Activated CD4-positive, alpha-beta memory T cell treated with anti-CD3 and anti-CD28 coated beads for 36 hours (primary cell): ENCODE measurements at regions not wholly inside any gene's neighbourhood (a gene's known extent, or its start where the extent isn't known, plus 50 kb on each side); places are given as distances from the start of the nearest gene placed in this dataset.

Experiments
- CTCF ChIA-PET: fragments of 350-600 bp; sonication (Branson Sonifier 250); formaldehyde crosslinking; loops from one replicate; lab custom pipeline; 2021; ENCODE audit warnings: antibody characterized with exemption, inconsistent platforms; lab: Charles Lee
- POLR2A ChIA-PET: fragments of 350-600 bp; sonication (Branson Sonifier 250); formaldehyde crosslinking; loops from one replicate; lab custom pipeline; 2021; ENCODE audit warnings: antibody characterized with exemption; lab: Charles Lee
- DNase-seq: peaks from one replicate; pipeline ENCODE4 v3.0.0-alpha.2; 2020
- H3K27ac Mint-ChIP-seq: one replicate; pipeline ENCODE4 v1.8.0; 2021; ENCODE audit warnings: mixed read lengths
- H3K27me3 Mint-ChIP-seq: one replicate; pipeline ENCODE4 v1.8.0; 2021; ENCODE audit warnings: mixed read lengths
- H3K36me3 Mint-ChIP-seq: one replicate; pipeline ENCODE4 v1.8.0; 2021; ENCODE audit warnings: mixed read lengths
- H3K4me1 Mint-ChIP-seq: one replicate; pipeline ENCODE4 v1.8.0; 2021; ENCODE audit warnings: low read depth, mixed read lengths
- H3K4me3 Mint-ChIP-seq: one replicate; pipeline ENCODE4 v1.8.0; 2021; ENCODE audit warnings: mild to moderate bottlenecking, mixed read lengths
- H3K9me3 Mint-ChIP-seq: one replicate; pipeline ENCODE4 v1.8.0; 2021; ENCODE audit warnings: mixed read lengths
- intact Hi-C: fragments of 100-400 bp; cut with micrococcal nuclease; formaldehyde crosslinking; loops from one replicate; pipeline ENCODE4 v1.15.1; 2023

DNA sequence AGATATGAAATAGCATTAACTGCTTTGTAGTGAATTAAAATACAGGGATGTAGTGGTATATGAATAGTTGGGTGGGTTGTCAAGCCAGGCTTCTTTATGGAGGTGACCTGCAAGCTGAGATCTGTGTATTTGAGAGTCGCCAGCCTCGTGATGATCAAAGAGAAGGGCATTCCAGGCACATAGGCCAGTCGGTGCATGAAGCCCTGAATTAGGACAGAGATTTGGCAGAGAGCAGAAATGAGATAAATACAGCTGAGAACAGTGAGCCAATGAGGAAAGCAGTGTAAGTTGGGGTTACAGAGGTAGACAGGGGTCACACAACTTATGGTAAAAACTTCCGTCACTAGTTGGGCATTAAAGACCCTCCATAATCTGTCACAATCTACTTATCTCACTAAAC lies 641.9 kb downstream of the OTOL1 start:
- Mint-ChIP-seq H3K9me3 (peaks cover 14% of the 10 kb centered on the region), H3K36me3 (no peaks in the 10 kb centered on the region), H3K27me3 (no peaks in the 10 kb centered on the region), H3K27ac (no peak overlapping the region), H3K4me1 (no peaks in the 10 kb centered on the region), H3K4me3 (no peak overlapping the region)
- DNase-seq = no peak
- CTCF ChIA-PET = no interaction called here
- POLR2A ChIA-PET = no interaction called here
- intact Hi-C loops = no loop called here

DNA sequence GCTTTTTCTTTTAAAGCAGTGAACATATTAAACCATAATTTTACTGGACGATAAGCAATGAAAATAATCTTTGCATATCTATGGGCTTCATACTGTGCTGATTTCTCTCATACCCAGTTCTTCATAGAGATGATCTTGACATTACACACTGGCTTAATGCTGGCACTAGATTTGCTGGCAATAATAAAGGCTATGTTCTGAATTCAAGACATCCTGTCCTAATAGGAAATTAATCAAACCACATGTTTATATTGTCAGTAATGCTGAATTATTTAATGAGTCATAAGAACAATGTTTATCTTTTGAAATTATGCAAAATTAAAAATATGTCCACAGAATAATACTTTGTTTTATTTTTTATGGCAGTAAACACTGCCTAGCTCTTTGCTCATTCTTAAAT lies 643.2 kb downstream of the OTOL1 start:
- Mint-ChIP-seq H3K36me3 (no peaks in the 10 kb centered on the region), H3K4me1 (no peaks in the 10 kb centered on the region), H3K27ac (no peak overlapping the region), H3K4me3 (no peak overlapping the region), H3K9me3 (peaks cover 12% of the 10 kb centered on the region), H3K27me3 (no peaks in the 10 kb centered on the region)
- POLR2A ChIA-PET = no interaction called here
- no peak for DNase-seq
- intact Hi-C loops = no loop called here
- CTCF ChIA-PET = no interaction called here

DNA sequence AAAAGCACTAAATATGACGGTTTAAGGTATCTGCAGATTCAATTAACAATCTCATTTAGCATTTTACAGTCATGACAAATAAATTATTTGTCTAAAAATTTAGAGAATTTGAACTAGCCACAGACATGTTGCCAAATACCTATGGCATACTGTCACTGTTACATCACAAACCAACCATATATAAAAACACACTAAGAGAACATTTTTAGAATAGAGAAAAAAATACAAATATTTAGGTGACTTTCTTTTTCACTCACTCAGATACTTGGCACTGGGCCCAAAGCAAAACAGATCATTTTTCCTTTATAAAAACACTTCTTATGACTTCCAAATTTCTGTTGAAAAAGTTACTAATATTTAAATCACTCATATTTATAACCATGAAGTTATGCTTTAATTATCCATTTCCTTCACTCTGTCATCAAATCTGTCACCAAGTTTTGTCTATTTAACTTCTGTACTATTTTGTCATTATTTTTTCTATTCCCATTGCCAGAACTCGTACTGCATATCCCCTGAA lies 644.7 kb downstream of the OTOL1 start:
- Mint-ChIP-seq H3K9me3 (peaks cover 7% of the 10 kb centered on the region), H3K27ac (no peak overlapping the region), H3K27me3 (no peaks in the 10 kb centered on the region), H3K4me1 (no peaks in the 10 kb centered on the region), H3K4me3 (no peak overlapping the region), H3K36me3 (no peaks in the 10 kb centered on the region)
- CTCF ChIA-PET = no interaction called here
- POLR2A ChIA-PET = no interaction called here
- no peak for DNase-seq
- intact Hi-C loops = no loop called here

DNA sequence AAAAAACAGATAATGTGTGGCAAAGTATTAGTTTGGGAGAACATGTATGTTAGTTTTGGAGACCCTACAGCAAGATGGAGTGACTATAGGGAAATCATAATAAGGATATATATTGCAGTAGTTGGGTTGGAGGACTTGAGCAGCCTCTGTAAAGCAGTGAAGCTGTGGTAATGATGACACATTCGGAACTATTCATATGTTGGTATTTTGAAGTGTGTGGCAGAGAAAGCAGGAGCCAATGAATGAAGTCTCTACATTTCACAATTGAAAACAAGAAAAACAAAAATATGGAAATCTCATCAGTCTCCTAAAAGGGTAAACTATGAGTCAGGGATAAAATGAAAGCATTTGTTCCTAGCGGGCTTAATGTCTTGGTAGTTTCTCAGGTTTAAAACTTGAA lies 645.9 kb downstream of the OTOL1 start:
- Mint-ChIP-seq H3K27ac (no peak overlapping the region), H3K36me3 (no peaks in the 10 kb centered on the region), H3K9me3 (peaks cover 5% of the 10 kb centered on the region), H3K4me3 (no peak overlapping the region), H3K27me3 (no peaks in the 10 kb centered on the region), H3K4me1 (no peaks in the 10 kb centered on the region)
- intact Hi-C loops = no loop called here
- POLR2A ChIA-PET = no interaction called here
- DNase-seq = no peak
- CTCF ChIA-PET = no interaction called here

DNA sequence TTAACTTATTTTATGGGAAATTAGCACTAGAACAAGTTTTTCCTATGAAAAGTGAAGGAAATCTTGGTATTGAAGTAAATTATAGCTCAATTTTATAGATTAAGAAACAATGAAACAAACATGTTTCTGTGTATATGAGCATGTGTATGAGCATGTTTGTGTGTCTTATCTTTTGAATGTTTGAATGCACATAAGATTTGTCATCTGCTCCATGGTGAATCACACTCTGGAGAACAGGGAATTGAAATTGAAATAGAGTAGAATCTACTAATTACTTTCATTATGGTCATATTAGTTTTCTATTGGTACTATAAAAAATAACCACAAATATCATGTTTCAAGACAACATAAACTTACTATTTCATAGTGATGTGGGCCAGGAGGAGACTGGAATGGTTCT lies 646.6 kb downstream of the OTOL1 start:
- CTCF ChIA-PET = no interaction called here
- H3K27ac Mint-ChIP-seq = no peak overlapping the region
- no peaks in the 10 kb centered on the region for H3K27me3 Mint-ChIP-seq
- H3K4me1 Mint-ChIP-seq = no peaks in the 10 kb centered on the region
- H3K9me3 Mint-ChIP-seq = peaks cover 5% of the 10 kb centered on the region
- no peak overlapping the region for H3K4me3 Mint-ChIP-seq
- POLR2A ChIA-PET = no interaction called here
- no peak for DNase-seq
- no peaks in the 10 kb centered on the region for H3K36me3 Mint-ChIP-seq
- intact Hi-C loops = no loop called here

DNA sequence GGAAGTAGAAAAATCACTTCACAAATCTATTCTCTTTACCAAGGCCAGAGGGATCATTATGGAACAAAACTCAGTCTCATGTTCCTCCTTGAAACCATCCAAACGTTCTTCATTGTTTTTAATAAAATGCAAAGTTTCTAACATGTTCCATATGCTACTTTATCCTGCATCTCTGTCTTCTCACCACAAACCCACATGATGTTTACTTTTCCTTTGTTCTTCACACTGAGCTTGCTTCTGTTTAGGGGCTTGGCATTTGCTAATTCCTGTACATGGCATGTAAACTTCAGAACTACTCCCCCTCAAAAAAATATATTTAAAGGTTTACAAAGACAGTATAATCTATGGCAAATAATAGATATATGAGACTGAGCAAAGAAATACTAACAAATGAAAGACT lies 651.4 kb downstream of the OTOL1 start:
- no peaks in the 10 kb centered on the region for H3K27me3 Mint-ChIP-seq
- no peaks in the 10 kb centered on the region for H3K36me3 Mint-ChIP-seq
- CTCF ChIA-PET = no interaction called here
- H3K4me1 Mint-ChIP-seq = no peaks in the 10 kb centered on the region
- intact Hi-C loops = no loop called here
- H3K27ac Mint-ChIP-seq = no peak overlapping the region
- H3K9me3 Mint-ChIP-seq = no peaks in the 10 kb centered on the region
- POLR2A ChIA-PET = no interaction called here
- no peak for DNase-seq
- no peak overlapping the region for H3K4me3 Mint-ChIP-seq

DNA sequence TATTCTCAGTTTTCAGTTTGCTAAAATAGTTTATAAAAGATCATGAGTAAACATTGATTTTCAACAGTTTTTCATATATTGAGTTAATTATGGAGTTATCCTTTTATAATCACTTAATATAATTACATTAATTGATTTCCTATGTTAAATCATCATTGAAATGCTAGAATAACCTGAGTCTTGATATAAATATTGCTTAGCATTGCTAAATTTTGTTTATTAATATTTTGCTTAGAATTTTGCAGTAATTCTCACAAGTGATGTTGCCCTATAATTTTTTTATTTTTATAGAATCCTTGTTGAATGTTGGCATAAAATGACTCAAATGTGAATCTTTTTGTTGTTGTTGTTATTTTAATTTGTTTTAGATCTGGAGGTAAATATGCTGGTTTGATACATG lies 654.2 kb downstream of the OTOL1 start:
- no peaks in the 10 kb centered on the region for H3K27me3 Mint-ChIP-seq
- DNase-seq = no peak
- no peak overlapping the region for H3K4me3 Mint-ChIP-seq
- H3K27ac Mint-ChIP-seq = no peak overlapping the region
- no peaks in the 10 kb centered on the region for H3K9me3 Mint-ChIP-seq
- ChIA-PET CTCF (no interaction called here), POLR2A (no interaction called here)
- H3K36me3 Mint-ChIP-seq = no peaks in the 10 kb centered on the region
- H3K4me1 Mint-ChIP-seq = no peaks in the 10 kb centered on the region
- intact Hi-C loops = no loop called here

DNA sequence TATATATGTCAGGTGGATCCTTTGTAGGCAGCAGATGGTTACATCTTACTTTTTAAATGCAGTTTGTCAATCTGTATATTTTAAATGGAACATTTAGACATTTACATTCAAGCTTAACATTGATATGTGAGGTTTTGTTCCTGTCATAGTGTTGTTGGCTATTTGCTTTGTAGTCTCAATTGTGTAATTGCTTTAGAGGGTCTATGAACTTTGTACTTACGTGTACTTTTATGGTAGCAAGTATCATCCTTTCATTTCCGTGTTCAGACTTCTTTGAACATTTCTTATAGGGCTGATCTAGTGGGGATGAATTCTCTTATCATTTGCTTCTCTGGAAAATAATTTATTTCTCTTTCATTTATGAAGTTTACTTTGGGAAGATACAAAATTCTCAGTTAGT lies 656.0 kb downstream of the OTOL1 start:
- no peak for DNase-seq
- H3K4me3 Mint-ChIP-seq = no peak overlapping the region
- H3K4me1 Mint-ChIP-seq = no peaks in the 10 kb centered on the region
- ChIA-PET POLR2A (no interaction called here), CTCF (interaction anchor here (0.9 kb wide), 1 partner anchor 12 kb away, joined by 5 read pairs; no protein-coding TSS in a partner anchor)
- no peaks in the 10 kb centered on the region for H3K9me3 Mint-ChIP-seq
- intact Hi-C loops = no loop called here
- H3K36me3 Mint-ChIP-seq = no peaks in the 10 kb centered on the region
- H3K27ac Mint-ChIP-seq = no peak overlapping the region
- no peaks in the 10 kb centered on the region for H3K27me3 Mint-ChIP-seq

DNA sequence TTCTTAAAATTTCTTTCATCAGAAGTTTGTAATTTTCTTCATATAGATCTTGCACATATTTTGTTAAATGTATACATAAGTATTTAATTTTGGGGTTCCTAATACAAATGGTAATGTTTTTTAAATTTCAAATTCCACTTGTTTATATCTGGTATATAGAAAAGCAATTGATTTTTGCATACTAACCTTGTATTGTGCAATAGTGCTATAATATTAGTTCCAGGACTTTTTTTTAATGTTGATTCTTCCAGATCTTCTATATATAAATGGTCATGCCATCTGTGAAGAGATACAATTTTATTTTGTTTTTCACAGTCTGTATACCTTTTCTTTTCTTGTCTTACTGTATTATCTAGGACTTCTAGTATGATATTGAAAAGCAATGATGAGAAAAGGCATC lies 665.0 kb downstream of the OTOL1 start:
- H3K36me3 Mint-ChIP-seq = no peaks in the 10 kb centered on the region
- peaks cover 13% of the 10 kb centered on the region for H3K9me3 Mint-ChIP-seq
- intact Hi-C loops = no loop called here
- ChIA-PET POLR2A (no interaction called here), CTCF (no interaction called here)
- no peaks in the 10 kb centered on the region for H3K4me1 Mint-ChIP-seq
- H3K4me3 Mint-ChIP-seq = no peak overlapping the region
- no peaks in the 10 kb centered on the region for H3K27me3 Mint-ChIP-seq
- no peak for DNase-seq
- H3K27ac Mint-ChIP-seq = no peak overlapping the region

DNA sequence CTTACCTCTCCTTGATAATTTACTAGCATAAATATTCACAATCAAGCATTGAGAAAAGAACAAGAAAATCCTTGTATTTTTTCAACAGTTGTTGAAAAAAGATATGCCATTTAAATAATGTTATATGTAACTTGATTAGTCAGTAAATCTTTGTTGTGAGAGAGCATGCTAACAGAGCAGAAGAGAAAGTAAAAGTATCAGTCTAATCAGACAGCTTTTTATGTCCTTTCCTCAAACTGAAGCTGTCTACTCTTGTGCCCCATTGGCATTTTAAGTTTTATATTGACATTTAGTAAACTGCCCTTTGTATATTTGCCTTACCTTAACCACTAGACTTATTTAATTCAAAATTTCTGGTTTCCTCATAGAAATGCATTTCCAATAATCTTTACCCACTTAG lies 668.7 kb downstream of the OTOL1 start:
- H3K4me3 Mint-ChIP-seq = no peak overlapping the region
- no peaks in the 10 kb centered on the region for H3K36me3 Mint-ChIP-seq
- no peaks in the 10 kb centered on the region for H3K27me3 Mint-ChIP-seq
- POLR2A ChIA-PET = no interaction called here
- intact Hi-C loops = no loop called here
- no peaks in the 10 kb centered on the region for H3K4me1 Mint-ChIP-seq
- peaks cover 4% of the 10 kb centered on the region for H3K9me3 Mint-ChIP-seq
- DNase-seq = no peak
- CTCF ChIA-PET = interaction anchor here (1.1 kb wide), 1 partner anchor 12 kb away, joined by 5 read pairs; no protein-coding TSS in a partner anchor
- no peak overlapping the region for H3K27ac Mint-ChIP-seq

DNA sequence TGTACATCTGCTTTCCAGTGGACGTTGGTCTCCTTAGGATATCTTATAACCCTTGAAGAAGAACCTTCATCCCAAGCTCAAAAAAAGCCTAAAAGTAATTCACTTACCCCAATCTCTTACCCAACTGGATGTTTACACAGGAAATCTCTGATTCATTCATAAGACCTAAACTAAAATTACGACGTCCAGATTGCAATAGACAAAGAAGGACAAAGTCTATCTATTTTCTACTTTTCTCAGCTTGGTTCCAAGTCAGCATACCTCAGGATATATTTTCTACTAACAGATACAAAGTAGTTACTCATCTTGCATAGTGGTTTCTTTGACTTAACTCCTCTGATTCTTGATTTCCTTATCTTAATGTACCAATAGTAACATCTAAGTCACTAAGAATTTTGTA lies 669.9 kb downstream of the OTOL1 start:
- no peak overlapping the region for H3K27ac Mint-ChIP-seq
- DNase-seq = no peak
- H3K4me1 Mint-ChIP-seq = no peaks in the 10 kb centered on the region
- intact Hi-C loops = no loop called here
- no peaks in the 10 kb centered on the region for H3K36me3 Mint-ChIP-seq
- no peak overlapping the region for H3K4me3 Mint-ChIP-seq
- ChIA-PET CTCF (no interaction called here), POLR2A (no interaction called here)
- H3K9me3 Mint-ChIP-seq = peaks cover 4% of the 10 kb centered on the region
- H3K27me3 Mint-ChIP-seq = no peaks in the 10 kb centered on the region

DNA sequence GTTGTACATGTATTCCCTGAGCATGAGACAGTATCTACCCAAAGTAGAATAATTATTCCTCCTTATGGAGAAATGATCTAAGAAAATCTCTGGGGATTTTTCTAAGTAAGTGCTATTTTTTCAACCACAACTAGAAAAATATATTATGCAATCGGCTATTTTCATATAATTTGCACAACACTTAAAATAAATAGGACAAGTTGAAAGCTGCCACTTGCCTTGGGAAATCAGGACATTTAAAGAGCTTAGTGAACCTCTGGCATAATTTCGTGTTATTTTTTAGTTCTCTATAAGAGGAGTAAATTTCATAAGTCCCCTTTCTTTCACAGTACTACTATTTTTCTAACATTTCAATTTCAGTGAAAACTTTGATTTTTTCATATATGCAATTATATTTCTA lies 672.1 kb downstream of the OTOL1 start:
- no peaks in the 10 kb centered on the region for H3K4me1 Mint-ChIP-seq
- intact Hi-C loops = no loop called here
- no peak for DNase-seq
- no peak overlapping the region for H3K27ac Mint-ChIP-seq
- POLR2A ChIA-PET = no interaction called here
- H3K27me3 Mint-ChIP-seq = no peaks in the 10 kb centered on the region
- CTCF ChIA-PET = no interaction called here
- H3K4me3 Mint-ChIP-seq = no peak overlapping the region
- peaks cover 10% of the 10 kb centered on the region for H3K9me3 Mint-ChIP-seq
- H3K36me3 Mint-ChIP-seq = no peaks in the 10 kb centered on the region

DNA sequence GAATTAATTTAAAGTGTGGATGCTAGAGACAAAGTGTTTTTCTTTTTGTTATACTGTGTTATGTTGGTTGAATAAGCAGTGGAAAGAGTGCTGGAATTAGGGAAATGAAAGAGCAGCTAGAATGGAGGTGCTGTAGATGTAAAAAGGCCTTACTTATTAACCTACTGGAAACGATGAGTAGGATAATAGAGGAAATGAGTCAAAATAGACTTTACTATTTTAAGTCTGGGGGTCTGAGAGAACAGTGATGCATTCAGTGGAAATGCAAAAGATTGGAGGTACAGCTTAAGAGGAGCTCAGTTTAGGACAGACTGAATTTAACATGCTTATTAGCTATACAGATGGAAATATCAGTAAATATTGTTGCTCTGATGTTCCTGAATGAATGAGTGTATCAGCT lies 674.0 kb downstream of the OTOL1 start:
- Mint-ChIP-seq H3K36me3 (no peaks in the 10 kb centered on the region), H3K27me3 (no peaks in the 10 kb centered on the region), H3K9me3 (peaks cover 11% of the 10 kb centered on the region), H3K27ac (no peak overlapping the region), H3K4me3 (no peak overlapping the region), H3K4me1 (no peaks in the 10 kb centered on the region)
- ChIA-PET POLR2A (no interaction called here), CTCF (no interaction called here)
- intact Hi-C loops = no loop called here
- no peak for DNase-seq
